ENCODE measurements at regions not wholly inside any gene's neighbourhood (a gene's known extent, or its start where the extent isn't known, plus 50 kb on each side); places are given as distances from the start of the nearest gene placed in this dataset.

DNA sequence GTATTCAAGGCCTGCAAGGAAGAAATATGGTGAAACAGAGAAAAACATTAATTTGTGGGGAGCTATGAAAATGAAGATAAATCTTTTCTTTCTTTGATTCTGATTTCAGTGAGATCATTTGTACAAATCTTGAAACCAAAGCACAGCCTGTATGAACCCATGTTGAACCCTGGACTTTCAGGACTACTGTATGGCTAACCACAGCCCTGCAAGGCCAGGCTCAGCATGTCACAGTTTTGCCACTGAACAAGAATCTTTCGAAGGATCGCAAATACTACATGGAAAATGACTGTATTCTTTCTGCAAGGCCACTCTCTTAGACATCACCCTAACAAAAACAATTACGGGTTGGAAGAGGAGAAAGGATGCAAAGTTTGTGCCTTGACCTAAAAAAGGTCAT, 161.7 kb upstream of the MAF start:
- no peaks in the 10 kb centered on the region for H3K9me3 ChIP-seq
- intact Hi-C loops (cut with DNase I), result no loop called here
- no peak overlapping the region for H3K27ac ChIP-seq
- no peaks in the 10 kb centered on the region for H3K36me3 ChIP-seq
- peaks cover 0 to 6% (median 2%) of the 10 kb centered on the region in 4 donors for H3K4me1 ChIP-seq
- 96 to 97% methylated on average over 3 of the region's 3 CpGs for WGBS, 2 donors
- no peak for DNase-seq
- H3K27me3 ChIP-seq, result no peaks in the 10 kb centered on the region
- H3K4me3 ChIP-seq, result no peak overlapping the region
- TF ChIP-seq, protein P1, sequence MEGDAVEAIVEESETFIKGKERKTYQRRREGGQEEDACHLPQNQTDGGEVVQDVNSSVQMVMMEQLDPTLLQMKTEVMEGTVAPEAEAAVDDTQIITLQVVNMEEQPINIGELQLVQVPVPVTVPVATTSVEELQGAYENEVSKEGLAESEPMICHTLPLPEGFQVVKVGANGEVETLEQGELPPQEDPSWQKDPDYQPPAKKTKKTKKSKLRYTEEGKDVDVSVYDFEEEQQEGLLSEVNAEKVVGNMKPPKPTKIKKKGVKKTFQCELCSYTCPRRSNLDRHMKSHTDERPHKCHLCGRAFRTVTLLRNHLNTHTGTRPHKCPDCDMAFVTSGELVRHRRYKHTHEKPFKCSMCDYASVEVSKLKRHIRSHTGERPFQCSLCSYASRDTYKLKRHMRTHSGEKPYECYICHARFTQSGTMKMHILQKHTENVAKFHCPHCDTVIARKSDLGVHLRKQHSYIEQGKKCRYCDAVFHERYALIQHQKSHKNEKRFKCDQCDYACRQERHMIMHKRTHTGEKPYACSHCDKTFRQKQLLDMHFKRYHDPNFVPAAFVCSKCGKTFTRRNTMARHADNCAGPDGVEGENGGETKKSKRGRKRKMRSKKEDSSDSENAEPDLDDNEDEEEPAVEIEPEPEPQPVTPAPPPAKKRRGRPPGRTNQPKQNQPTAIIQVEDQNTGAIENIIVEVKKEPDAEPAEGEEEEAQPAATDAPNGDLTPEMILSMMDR (IDR thresholded peaks at IDR 0.05), result no peak
- no peak for TF ChIP-seq POLR2AphosphoS5 (IDR thresholded peaks at IDR 0.05)
- no peak for TF ChIP-seq EP300 (IDR thresholded peaks at IDR 0.05)
- no peak for TF ChIP-seq POLR2A (IDR thresholded peaks at IDR 0.05)

DNA sequence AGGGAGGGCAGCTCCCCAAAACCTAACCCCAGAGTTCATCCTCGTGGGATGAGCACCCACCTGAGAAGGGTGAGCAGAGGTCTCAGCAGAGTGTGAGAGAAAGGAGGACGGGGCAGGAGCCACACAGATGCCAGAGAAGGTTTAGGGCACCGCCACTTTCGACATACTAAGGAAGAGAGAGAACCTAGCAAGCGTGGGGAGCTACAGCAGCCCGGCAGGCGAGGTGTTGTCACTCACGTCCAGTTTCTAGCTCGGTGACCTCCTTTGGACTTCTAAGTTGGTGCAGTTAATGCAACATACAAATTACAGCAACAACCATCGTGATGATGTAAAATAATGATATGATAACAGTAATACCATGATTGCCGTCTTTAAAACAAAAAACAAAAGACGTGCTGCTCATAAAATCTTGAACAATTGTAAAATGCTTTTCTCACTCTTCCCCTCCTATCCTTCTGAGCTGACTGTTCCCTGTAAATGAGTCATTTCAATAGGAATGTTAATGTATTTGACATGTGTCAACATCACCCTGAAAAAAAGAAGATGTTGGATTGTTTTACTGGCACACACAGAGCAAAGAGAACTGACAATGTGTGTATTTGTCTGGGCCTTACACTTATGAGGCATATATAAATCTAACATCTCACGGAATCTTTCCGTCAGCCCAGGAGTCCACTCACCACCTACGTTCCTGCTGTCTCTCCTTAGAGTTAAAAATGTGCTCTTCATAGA, 158.2 kb upstream of the MAF start:
- Histone ChIP-seq H3K9me3 (no peaks in the 10 kb centered on the region), H3K27ac (no peak overlapping the region), H3K36me3 (no peaks in the 10 kb centered on the region), H3K4me3 (no peak overlapping the region), H3K4me1 (peaks cover 0 to 13% (median 5%) of the 10 kb centered on the region in 4 donors), H3K27me3 (no peaks in the 10 kb centered on the region)
- no peak for DNase-seq
- 52 to 77% methylated on average over 15 of the region's 15 CpGs for WGBS, 2 donors
- intact Hi-C loops (cut with DNase I), result no loop called here
- no peak for TF ChIP-seq POLR2A (IDR thresholded peaks at IDR 0.05)
- TF ChIP-seq EP300 (IDR thresholded peaks at IDR 0.05), result no peak
- TF ChIP-seq, protein P1 (IDR thresholded peaks at IDR 0.05), result no peak
- TF ChIP-seq POLR2AphosphoS5 (IDR thresholded peaks at IDR 0.05), result no peak

DNA sequence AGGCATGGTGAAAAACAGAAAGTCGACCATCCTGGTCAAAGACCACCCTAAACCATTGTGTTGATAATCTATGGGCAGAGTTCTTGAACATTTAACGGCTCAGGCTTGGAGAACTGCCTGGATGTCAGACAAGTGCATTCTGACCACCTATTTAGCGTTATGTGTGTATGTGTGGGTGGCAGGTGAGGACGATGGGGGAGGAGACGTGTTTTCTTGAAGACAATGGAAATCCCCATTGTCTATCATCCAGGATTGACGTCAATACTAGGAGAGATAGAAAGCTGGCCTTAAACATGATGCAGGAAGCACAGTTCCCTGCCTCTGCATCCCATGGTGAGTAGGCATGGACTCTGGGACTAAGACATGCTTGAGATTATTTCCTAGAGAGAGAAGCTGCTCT, 157.4 kb upstream of the MAF start:
- WGBS, 2 donors, result 83 to 92% methylated on average over 6 of the region's 6 CpGs
- Histone ChIP-seq H3K27ac (no peak overlapping the region), H3K27me3 (no peaks in the 10 kb centered on the region), H3K36me3 (no peaks in the 10 kb centered on the region), H3K9me3 (no peaks in the 10 kb centered on the region), H3K4me3 (no peak overlapping the region), H3K4me1 (peaks cover 0 to 21% (median 9%) of the 10 kb centered on the region in 4 donors)
- TF ChIP-seq, protein P1 (IDR thresholded peaks at IDR 0.05), result no peak
- TF ChIP-seq POLR2A (IDR thresholded peaks at IDR 0.05) (no peak), EP300 (IDR thresholded peaks at IDR 0.05) (no peak), POLR2AphosphoS5 (IDR thresholded peaks at IDR 0.05) (no peak)
- DNase-seq, result no peak
- intact Hi-C loops (cut with DNase I), result no loop called here

DNA sequence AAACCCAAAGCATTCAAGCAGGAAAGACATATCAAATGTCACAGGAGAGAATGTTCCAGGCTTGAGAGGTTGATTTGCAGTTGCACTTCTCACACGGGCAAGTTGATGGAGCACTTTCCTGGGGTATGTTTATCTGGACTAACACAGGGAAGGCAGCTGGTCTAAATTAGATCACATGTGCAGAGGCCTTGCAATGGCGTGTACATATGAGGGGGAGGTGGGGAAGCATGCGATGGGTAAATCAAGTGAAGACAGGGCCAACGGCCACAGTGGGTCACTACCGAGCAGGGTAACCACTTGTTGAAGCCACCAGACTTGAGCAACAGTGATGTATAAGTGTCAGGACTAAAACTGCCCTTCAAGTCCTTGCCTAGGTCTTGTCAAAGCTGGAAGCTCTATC, 156.6 kb upstream of the MAF start:
- Histone ChIP-seq H3K27ac (no peak overlapping the region), H3K4me1 (peaks cover 0 to 28% (median 12%) of the 10 kb centered on the region in 4 donors), H3K27me3 (no peaks in the 10 kb centered on the region), H3K4me3 (no peak overlapping the region), H3K36me3 (no peaks in the 10 kb centered on the region), H3K9me3 (no peaks in the 10 kb centered on the region)
- no peak for DNase-seq
- intact Hi-C loops (cut with DNase I), result no loop called here
- 88 to 93% methylated on average over 5 of the region's 5 CpGs for WGBS, 2 donors
- TF ChIP-seq EP300 (IDR thresholded peaks at IDR 0.05) (no peak), POLR2AphosphoS5 (IDR thresholded peaks at IDR 0.05) (no peak), POLR2A (IDR thresholded peaks at IDR 0.05) (no peak)
- TF ChIP-seq, protein P1 (IDR thresholded peaks at IDR 0.05), result no peak

DNA sequence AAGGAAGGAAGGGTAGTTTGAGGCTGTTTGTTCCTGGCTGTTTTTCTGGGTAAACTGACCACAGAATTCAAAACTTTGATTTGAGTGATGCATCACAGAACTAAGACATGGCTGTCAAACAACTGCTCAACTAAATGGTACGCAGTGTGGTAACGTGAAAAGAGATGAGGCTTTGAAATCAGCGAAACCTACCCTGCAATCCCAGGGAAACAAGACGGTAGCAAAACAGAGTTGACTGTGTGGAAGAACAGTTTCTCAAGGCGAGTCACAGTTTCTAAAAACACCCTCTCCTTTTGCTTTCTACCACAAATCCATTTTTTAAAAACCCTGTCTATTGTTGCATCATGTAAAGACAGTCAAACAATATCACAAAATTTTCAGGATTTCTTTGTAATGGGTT, 156.0 kb upstream of the MAF start:
- Histone ChIP-seq H3K9me3 (no peaks in the 10 kb centered on the region), H3K4me1 (peaks cover 0 to 34% (median 17%) of the 10 kb centered on the region in 4 donors), H3K36me3 (no peaks in the 10 kb centered on the region), H3K4me3 (no peak overlapping the region), H3K27me3 (no peaks in the 10 kb centered on the region), H3K27ac (no peak overlapping the region)
- intact Hi-C loops (cut with DNase I), result no loop called here
- DNase-seq, result no peak
- WGBS, 2 donors, result 94% methylated on average over 5 of the region's 5 CpGs
- TF ChIP-seq POLR2A (IDR thresholded peaks at IDR 0.05) (no peak), POLR2AphosphoS5 (IDR thresholded peaks at IDR 0.05) (no peak), EP300 (IDR thresholded peaks at IDR 0.05) (no peak)
- TF ChIP-seq, protein P1 (IDR thresholded peaks at IDR 0.05), result no peak
